ENCODE measurements at regions not wholly inside any gene's neighbourhood (a gene's known extent, or its start where the extent isn't known, plus 50 kb on each side); places are given as distances from the start of the nearest gene placed in this dataset.

DNA sequence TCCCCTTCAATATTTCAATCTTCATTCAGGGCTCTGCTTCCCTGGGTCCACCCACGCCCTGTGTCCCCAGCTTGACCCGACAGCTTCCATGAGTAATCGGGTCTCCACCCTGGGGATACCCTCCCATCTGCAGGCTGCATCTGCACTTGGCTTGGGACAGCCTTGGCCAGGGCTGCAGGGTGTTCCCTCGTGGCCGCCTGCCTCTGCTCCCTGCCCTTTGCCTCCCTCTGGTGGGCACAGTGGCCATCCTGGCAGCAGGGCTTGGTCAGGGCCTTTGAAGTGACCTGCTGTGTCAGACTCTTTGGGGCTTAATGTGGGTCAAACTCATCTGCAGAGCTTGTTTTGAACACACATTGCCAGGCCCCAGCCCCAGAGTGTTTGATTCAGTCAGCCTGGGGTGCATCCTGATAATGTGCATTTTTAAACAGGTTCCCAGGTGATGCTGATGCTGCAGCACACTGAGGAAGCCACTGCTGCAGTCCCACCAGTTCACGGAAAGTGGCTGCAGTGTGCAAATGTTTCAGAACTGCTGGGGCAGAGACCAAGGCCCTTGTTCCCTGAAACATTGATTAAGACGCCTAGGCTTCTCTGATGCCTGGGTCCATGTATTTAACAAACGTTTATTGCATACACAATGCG is 80.7 kb upstream of the SEC61G start:
- TF ChIP-seq POLR2AphosphoS5 (IDR thresholded peaks at IDR 0.05), result peak; percentile 23 to 62 (median 43)
- TF ChIP-seq, protein P1, sequence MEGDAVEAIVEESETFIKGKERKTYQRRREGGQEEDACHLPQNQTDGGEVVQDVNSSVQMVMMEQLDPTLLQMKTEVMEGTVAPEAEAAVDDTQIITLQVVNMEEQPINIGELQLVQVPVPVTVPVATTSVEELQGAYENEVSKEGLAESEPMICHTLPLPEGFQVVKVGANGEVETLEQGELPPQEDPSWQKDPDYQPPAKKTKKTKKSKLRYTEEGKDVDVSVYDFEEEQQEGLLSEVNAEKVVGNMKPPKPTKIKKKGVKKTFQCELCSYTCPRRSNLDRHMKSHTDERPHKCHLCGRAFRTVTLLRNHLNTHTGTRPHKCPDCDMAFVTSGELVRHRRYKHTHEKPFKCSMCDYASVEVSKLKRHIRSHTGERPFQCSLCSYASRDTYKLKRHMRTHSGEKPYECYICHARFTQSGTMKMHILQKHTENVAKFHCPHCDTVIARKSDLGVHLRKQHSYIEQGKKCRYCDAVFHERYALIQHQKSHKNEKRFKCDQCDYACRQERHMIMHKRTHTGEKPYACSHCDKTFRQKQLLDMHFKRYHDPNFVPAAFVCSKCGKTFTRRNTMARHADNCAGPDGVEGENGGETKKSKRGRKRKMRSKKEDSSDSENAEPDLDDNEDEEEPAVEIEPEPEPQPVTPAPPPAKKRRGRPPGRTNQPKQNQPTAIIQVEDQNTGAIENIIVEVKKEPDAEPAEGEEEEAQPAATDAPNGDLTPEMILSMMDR (IDR thresholded peaks at IDR 0.05 in 8 of 11, conservative IDR thresholded peaks at IDR 0.05 in 3 of 11), result peak; percentile 11 to 72 (median 61)
